Hindlimb muscle (tissue), 1 donor: ENCODE measurements at regions not wholly inside any gene's neighbourhood (a gene's known extent, or its start where the extent isn't known, plus 50 kb on each side); places are given as distances from the start of the nearest gene placed in this dataset.

ENCODE experiments used
- DNase-seq: peaks from one replicate; pipeline ENCODE4 v3.0.0-alpha.2; 2013

DNA sequence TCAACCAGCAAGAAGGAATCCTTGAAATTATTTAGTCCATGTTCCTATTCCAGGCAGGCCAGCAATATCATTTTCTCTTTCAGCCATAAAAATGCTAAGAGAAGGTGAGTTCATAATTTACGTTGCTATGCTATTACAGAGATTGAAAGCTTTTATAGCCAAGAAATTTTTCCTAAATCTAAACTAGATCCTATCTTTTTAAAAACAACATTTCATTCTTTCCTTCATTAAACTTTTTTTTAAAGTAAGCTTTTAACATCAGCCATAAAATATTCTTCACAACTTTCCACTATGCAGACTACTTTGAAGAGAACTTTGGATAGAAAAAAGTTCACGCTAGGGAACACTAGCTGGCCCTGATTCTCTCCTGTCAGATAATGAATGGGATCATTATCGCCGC, 159.8 kb downstream of the RPS12 start:
- no peak for DNase-seq

DNA sequence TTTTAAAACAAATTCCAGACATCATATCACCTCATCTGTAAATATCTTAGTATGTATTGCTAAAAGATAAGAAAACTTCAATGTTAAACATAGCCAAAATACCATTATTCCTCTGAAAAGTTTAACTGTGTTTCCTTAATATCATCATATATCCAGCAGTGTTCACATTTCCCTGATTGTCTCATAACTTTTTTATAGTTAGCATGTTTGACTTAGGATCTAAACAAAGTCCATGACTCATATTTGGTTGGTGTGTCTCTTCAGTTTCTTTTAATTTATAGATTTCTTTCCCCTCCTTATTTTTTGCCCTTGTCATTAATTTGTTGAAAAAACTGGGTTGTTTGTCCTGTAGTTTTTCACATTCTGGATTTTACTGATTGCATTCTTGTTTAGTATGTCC, 163.0 kb downstream of the RPS12 start:
- DNase-seq: no peak

DNA sequence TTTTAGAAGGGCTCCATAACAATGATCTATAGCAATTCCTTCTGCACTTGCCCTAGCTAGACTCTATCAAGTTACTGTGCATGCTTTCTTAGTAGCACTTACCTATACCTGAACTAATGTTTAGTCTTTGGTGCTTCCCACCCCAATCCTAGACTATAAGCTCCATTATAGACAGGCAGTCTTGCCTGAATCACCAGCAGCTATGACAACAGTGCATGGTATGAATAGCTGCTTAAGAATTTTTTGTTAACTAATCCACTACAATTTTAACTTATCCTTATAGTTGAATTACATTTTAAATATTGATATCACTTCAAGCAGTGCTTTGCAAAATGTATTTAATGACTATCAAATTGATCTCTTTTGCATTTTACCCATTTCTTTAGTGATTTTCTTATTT, 164.3 kb downstream of the RPS12 start:
- no peak for DNase-seq

DNA sequence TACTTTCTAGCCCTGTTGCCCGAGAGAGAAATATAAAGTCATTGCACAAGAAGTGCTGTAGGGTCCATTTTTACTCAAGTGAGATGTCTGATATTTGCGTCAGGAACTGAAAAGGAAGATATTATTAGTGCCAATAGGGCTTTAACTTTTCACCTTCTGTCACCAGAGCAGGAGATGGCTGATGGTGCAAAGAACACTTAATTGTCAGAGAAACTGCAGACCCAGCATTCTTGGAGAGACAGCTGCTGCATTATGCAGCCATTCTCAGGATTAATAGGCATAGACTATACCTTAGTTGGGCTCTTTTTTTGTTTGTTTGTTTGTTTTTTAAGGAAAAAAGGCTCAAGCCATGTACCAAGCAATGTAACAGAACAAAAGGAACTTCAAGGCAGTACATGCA, 179.4 kb downstream of the RPS12 start:
- DNase-seq: no peak

DNA sequence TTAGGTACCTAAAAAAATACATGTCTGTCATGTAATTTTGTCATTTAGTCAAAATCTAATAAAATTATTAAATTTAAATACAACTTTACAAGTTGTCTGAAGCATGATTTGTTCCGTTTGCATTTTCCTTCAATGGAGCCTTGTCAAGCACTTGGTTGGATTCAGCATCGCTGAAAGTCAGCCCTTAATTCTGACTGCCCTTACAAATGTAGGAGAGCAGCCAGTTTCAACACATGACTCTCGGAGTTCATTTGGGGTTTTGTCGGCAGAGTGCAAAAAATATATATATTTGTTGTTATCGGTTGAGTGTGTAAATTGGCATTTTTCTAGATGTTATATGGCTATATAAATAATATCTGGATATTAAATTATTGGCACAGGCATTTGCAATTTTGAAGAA, 180.6 kb downstream of the RPS12 start:
- no peak for DNase-seq

DNA sequence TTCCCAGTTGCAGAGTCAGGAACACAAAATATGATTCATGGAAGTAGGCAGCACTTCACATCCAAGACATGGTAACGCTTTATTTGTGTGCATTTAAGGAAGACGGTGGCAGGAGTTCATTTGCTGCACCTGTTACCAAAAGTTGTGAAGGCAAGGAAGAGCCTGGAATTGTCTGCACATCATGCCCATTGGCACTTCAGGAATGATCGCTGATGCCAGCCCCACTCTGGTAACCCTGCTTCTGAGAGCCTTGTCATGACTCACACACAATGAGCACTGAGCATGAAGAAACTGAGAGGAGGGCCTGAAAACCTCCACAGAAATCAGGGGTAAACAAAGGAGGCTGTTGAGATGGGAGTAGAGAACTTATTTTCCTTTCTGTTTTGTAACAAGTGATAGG, 181.1 kb downstream of the RPS12 start:
- no peak for DNase-seq

DNA sequence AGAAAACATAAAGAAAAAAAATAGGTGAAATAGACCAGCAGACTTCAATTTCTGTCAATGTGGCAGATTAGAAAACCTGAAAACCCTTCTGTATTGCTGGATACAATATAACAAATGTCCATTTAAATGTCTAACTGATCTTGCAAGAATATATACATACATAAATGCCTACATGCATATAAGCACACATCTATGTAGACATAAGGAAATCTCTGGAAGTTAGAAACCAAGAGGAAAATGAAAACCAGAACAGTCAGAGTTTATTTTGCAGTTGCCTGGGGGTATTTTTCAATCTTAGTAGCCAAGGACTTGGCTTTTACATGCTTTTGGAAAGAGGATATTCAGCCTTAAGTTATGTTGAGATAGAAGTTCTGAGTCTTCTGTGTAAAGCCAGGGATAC, 184.0 kb downstream of the RPS12 start:
- no peak for DNase-seq

DNA sequence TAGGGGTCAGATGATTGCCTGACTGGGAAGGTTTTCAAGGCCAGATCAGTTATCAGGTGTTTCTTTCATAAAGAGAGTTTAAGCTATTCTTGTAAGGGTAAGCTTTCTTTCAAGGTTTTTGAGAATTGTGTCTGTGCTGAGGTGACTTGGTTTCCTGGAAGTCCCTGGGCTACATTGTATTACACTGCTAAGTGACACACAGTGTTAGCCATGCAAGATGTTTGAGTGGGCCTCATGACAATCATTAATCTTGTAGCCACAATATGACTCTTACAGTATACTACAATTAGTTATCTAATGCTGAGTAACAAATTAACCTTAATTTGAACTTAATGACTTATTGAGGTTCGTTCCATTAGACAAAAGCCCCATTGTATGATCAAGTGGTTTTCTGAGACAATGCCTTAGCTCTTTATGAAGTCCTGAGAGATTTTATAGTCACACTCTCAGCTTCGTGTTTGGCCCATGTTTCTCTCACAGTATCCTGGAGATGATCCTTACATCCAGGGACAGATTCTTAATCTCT, 186.7 kb downstream of the RPS12 start:
- no peak for DNase-seq

DNA sequence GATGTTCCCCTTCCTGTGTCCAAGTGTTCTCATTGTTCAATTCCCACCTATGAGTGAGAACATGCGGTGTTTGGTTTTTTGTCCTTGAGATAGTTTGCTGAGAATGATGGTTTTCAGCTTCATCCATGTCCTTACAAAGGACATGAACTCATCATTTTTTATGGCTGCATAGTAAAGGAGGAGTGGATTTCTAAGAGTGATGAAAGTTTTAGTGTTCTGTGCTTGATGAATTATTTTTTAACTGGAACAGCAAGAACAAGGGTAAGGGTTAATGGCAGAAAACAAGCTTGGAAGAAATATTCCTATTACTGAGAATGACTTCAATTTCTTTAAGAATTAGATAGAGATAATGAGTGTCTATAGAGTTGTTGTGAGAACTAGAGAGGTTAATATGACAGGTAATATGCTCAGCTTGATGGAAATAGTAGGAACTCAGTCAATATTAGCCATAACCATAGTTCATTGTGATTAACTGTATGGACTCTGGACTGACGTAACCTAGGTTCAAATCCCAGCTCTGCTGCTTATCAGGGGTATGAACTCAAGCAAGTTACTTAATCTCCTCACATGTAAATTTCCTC, 190.0 kb downstream of the RPS12 start:
- no peak for DNase-seq

DNA sequence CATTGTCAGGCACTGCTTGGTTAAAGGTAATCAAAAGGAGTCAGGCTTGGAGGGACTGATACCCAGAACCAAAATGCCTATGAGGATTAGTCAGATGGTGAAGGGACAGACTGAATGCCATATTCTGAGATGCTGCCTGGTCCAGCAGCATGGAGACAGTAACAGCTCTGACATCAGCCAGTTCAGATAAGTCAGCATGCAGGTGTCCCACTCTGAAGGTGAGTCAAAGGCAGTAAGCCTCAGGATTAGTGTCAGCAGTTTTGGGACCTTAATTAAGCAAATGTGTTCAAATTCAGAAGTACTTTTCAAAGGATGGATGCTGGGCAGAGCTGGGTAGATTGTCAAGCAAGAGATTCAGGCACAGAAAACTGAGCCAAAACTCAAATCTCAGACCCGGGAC, 198.4 kb downstream of the RPS12 start:
- no peak for DNase-seq

DNA sequence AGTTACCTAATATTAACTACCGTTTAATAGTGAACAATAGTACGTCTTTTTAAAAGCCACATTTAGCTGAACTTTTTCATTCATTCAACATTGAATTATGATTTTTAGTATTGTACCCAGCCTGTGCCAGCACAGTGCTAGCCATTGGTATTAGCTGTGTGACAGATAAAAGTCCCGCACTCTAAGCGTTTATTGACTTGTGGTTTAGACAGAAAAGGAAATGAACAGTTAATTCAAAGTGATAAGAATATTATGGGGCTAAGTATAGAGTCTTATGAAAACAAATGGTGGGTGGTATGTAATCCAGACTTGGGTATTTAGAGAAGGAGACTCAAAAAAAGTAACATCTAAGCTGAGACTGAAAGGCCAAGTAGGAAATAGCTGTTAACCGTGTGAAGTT, 202.3 kb downstream of the RPS12 start:
- DNase-seq: no peak

DNA sequence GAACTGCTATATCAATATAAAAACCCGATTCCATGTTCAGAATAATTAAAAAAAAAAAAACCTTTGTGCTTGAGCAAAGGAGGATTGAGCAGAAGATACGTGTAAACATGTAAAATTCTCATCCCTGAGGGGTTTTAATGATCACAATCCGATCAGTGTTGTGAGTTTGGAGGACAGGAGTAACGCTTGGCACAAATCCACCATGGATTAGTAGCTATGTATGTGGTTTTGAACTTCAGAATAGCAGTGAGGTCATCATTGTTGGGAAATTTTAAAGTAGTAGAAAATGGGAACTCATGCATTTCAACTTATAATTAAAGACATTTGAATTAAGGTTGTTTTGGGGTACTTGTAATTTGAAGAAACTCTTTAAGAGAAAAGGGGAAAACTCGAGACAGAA, 203.2 kb downstream of the RPS12 start:
- DNase-seq: no peak

DNA sequence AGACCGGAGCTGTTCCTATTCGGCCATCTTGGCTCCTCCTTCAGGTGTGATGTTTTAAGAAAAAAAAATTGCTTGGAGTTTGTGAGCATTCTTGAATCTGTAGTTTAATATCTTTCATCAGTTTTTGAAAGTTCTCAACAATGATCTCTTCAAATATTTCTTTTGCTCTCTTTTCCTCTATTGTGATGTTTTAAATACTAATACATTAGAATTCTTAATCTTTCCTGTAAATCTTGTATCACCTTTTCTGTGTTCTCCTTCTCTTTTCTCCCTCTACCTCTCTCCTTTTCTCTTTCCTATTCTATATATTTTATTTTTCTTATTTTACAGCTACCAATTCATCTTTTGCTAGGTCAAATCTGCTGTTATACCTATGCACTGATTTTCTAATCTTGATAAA, 212.3 kb downstream of the RPS12 start:
- DNase-seq: no peak

DNA sequence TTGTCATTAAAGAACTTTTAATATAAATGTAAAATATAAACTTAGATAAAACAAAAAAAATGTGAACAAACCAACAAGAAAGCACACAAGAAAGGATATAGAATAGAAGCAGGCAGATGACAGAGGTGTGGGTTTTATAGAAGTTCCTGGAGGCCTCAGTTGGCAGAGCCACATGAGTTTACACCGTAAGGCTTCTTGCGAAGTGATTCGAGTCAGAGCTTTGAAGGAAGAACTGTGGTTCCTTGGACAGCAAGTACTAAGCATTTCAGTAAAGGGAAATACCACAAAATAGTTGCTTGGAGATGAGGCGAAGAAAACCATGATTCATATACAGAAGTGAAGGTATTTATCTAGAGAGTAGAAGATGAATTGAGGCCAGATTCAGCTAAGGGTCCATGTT, 207.9 kb upstream of the EYA4 start:
- DNase-seq: no peak

DNA sequence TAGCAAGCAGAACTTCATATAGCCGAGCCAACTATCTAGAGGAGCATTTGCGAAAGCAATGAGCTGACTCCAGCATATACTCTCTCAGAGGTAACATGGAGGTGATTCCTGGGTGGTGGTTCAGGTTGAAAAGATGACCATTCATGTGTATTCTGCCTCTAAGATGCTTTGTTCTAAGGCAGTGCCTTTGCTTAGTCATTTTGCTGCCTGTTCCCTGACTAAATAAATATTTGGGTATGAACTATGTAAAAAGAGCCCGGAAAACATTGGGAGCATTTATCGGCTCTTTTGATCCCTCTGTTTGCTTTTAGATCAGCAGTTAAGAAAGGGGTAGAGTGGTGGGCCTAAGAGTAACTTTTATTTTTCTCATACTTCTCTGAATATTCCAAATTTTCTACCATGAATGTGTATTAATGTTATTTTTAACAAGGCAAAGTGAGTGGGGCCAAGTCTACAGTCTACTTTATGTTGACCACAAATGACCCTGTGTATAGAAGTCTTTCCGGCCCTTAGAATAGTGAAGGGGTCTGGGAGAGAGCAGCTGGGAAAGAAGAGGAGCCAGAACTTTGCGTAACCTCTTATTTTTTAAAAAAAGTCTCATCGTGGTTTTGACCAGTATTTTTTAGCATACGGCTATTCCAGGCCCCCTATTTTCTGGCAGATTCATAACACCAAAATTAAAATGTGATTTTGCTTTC, 206.5 kb upstream of the EYA4 start:
- DNase-seq: no peak

DNA sequence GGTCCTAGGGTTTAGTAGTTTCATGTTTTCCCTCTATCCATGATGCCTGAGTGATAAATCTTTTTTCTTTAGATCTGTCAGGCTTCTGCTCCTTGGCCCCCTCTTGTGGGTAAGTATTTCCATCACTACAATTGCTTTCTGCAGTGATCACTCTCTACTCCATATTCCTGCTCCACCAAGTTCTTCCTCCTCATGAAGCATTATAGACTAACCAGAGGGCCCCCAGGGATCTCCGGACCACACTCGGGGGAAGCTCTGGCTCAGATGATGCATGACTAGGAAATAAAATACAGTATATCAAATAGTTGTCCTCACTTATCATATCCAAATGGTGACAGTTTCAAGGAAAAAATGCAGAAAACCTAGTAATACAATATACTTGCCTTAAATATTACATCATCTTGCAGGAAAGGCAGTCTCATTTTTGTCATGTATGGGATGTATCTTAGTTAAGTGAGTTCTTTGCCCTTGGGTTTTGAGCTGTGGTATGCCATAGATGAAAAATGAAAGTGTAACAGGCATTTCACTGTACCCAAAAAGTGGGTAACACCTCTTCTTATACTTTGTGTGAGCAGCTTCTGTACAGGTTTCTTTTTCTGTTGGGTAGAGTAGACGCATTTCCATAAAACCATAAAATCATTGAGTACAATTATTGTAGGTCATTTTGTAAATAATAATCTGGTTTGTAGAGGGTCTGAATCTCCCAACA, 200.9 kb upstream of the EYA4 start:
- DNase-seq: no peak

DNA sequence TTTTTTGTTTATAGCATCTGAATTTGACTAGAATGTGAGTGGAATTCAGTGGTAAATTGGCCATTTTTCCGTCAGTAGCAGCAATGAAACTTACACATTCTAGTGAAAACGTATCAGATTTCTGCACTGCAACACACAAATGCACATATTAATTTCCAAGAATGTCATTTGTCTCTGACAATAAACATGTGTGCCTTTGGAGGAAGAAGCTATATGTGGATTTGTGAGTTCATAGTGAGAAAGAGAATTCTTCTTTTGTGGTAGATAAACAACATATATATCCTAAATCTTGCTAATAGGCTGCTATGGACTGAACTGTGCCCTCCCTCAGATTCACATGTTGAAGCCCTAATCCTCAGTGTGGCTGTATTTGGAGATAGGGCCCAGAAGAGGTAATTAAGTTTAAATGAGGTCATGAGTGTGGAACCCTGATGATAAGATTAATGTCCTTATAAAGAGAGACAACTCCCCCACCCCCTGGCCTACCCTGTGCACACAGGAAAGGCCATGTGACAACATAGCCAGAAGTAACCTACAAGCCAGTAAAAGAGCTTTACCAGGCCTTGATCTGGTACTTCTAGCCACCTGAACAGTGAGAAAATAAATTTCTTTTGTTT, 200.2 kb upstream of the EYA4 start:
- no peak for DNase-seq

DNA sequence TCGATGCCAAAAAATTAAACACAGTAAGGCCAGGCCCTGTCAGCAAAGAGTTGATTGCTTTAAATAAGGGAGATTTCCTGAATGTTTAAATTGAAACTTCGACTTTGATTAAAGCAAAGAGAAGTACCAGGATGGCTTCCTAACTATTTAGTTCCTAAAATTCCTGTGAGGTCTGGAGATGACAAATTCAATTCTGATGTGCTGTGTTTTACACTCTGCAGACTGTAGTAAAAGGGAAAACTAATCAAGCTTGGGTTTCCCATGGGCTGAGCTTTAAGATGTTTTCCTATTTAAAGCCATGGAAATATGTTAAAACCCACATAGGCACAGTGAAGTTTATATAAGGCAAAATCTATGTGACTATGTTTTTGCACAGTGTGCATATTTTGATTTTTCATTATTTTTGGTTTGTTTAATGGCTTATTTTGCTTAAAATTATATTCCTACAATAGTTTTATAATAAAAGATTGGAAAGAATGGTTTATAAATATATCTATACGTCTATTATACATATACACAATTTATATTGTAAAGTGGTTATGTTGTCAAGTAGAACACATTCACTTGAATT, 198.5 kb upstream of the EYA4 start:
- no peak for DNase-seq

DNA sequence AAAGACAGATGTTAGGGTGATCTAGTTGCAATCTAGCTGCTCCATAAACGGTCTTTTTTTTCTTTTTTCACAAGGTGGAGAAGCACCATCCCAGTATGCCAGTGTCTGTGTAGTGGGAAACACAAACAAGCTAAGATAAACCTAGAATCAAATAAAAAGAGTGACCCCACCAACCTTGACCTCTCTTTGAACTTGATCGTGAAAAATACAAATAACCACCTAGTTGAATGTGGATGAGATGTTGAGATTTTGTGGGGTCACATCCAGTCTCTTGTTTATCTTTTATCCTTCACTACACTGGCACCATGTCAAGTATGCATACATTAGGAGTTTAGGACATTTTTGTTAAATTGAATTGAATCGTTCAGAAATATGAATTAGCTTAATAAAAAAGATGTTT, 194.6 kb upstream of the EYA4 start:
- DNase-seq: no peak

DNA sequence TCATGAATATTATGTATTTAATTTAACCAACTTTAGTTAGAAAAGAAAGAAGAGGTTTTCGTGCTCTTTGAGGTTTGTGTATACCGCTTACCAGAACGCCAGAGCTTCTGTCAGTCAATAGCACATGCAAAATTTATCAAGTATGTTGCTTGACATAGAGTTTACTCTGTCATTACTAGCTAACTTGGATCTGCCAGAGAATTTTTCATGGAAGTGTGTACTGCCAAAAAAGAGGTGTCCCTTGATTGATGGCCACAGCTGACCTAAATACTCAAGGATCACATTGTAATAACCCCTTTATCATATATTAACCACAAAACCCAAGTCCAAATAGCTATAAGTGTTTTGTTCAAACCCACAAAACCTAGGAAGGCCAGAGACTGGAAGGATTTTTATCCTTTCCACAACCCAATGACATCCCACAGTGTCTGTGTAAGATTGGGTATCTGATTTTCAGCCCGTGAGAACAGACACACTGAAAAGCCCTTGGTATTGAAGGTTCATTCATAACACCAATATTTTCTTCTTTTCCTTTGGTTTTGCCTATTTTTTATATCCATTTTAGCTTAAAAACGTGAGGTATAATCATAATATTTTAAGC, 194.0 kb upstream of the EYA4 start:
- no peak for DNase-seq

DNA sequence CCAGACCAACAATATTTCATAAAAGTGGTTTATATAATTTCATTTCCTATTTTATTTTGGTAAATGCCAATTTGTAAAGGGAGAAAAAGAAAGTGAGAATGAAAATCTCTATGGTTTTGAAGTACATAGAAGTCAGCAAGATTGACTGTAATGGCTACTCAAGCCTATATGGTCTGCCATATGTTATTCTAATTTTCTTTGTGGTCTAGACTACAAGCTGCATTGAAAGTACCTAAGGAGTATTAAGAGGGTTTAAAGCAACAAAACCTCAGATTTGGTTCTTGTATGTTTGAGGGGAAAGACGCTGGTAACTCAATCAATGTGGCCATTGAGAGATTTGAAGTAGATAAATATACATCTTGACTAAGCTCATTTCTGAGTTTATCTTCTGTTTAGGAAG, 193.5 kb upstream of the EYA4 start:
- DNase-seq: no peak

DNA sequence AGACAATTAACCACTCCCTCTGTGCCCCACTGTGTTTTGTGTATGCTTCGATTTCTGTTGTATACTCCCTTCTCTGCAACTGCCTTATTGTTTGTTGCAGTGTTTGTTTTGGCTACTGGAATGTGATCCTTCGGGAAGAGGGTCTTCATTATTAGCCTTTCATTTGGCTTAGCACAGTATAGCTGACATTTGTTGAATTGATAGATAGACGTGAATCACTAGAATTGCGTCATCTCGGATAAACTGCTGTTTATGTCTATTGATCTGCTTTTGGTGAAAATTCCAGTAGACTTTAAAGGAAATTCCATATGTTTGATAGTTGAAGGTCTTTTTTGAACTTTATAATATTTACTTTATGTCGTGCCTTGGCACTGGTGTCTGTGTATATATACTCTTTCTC, 189.9 kb upstream of the EYA4 start:
- DNase-seq: no peak

DNA sequence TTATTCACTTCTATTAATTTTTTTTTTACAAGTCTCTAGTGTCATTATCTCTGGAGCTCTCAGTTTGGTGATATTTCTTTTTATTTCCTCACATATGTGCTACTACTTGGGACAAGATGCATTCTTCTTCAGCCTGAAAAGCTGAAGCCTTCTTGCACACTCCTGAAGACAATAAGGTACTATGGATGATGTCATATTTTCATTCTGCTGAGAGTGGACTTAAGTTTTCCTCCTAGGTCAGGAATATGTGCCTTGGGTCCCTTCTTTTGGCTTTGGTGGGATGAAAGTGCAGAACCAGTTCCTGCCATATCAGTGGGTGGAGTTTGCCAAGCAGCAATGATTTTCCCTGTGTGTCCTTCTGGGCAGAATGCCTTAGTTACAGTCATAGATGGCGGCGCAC, 188.7 kb upstream of the EYA4 start:
- no peak for DNase-seq
